Stimulated activated CD8-positive, alpha-beta memory T cell treated with anti-CD3 and anti-CD28 coated beads, Interleukin-7, amount 100 ng/mL, for 48 hours (primary cell): ENCODE measurements at regions not wholly inside any gene's neighbourhood (a gene's known extent, or its start where the extent isn't known, plus 50 kb on each side); places are given as distances from the start of the nearest gene placed in this dataset.

Source experiments
- DNase-seq, 2 donors: peaks; one replicate each; pipeline ENCODE4 v3.0.0-alpha.2; 2020; ENCODE audit warnings: low read depth in 1 of 2; ENCODE audit errors: extremely low read depth in 1 of 2

DNA sequence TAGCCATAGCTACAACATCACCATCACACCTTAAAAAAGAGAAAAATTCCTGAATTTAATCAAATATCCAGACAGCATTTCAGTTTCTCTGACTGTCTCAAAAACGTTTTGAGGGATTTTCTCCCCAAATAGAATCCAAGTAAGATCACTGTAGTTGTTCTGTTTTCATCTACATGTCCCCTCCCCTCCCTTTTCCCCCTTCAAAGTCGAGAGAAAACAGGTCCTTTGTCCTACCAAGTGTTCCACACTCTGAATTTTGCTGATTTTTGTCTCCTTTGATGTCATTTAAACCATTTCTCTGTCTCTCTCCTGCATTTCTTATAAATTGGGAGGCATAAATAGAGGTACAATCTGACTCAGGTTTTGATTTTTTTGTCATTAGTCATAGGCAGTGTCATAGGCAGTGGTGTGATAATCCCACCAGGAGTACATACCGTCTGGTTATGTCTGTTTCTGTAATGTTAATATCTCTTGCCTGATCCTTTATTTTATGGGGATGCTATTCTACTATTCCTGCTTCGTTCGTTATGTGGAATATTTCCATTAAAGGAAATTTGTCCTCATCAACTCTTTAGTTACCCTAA is 348.6 kb downstream of the PTTG2 start:
- DNase-seq = no peak

DNA sequence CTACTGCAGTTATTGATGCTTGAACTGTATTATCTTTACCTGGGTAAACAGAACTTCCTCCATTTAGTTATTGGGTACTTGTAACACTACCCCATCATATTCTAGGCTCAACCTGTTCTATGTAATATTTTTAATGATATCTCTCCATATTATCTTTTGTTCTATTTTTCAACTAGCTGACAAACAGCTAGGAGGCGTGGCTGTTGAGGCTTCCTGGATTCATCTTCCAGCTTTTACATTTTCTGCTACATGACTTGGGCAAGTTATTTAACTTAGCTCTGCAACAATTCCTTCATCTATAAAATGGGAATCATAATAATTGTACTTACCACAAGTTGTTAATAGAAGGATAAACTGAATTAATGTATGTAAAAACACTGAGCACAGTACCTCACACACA is 349.3 kb downstream of the PTTG2 start:
- no peak for DNase-seq

GRCh38 chr4:38310446-38311043 is 350.3 kb downstream of the PTTG2 start:
- DNase-seq = peak; percentile 37 to 70

DNA sequence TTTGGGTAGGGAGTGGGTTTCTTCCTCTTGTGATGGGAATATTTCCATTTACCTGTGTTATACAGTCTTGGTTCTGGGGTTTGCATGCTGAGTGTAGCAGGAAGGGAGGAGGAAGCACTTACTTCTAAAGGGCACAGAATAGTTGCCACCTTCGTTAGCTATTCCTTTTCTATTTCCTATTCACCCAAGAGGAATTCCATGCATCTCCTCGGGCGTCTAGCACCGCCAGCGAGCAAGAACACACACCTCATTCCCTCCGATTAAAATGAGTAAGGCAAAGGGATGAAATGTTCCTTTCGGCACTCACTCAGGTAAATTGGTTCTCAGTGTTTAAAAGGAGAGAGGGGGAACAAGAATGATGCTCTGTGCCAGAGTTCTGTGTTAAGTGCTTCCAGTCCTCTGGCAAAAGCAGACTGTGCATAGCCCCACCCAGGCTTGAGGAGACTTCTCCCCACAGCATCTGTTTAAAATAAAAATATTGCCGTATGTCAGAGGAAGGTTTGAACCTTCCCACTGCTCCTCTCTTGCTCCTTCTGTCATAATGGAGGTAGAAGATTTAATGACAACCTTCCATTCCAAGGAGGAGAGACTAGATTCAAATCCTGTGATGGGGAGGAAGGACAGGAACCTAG is 351.4 kb downstream of the PTTG2 start:
- DNase-seq = no peak

DNA sequence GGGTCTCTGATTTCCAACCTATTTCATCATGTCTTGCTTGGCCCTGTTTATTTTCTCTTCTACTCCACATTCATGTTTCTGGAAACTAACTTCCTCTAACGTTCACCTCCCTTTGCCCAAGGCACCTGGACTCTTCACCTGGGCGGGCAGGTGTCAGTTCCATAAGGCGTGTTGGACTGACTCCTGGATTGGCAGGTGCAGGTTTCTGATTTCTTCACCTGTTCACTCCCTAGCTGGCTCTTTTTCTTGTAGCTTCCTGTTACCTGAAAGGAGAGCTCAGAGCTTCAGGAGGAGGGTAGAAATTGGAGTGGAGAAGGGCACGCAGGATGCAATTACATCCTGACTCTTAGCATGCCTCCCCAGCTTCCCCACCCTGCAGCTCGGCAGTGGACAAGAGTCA is 350.8 kb upstream of the KLF3 start:
- DNase-seq = no peak

- no peak for DNase-seq
These were observed 349.9 kb upstream of the KLF3 start for GRCh38 chr4:38313999-38314561.

GRCh38 chr4:38314663-38315062 is 349.3 kb upstream of the KLF3 start:
- no peak for DNase-seq

DNA sequence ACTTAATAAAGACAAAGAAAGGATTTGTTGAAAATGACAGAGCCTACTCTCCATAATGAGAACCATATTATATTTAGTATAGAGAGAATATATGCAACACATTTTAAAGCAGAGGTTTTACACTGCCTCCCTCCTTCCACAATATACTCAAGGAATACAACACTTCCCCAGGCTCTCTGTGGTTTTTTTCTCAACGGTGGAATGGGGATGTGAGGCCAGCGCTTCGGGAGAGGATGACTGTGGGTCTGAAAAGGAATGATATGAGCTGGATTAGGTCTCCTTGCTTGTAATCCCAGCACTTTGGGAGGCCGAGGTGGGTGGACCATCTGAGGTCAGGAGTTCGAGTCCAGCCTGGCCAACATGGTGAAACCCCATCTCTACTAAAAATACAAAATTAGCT is 348.7 kb upstream of the KLF3 start:
- no peak for DNase-seq

GRCh38 chr4:38316045-38316444 is 348.0 kb upstream of the KLF3 start:
- DNase-seq = no peak

- no peak for DNase-seq
These were observed 346.8 kb upstream of the KLF3 start for GRCh38 chr4:38317041-38317674.

- peak; percentile 52 to 63 for DNase-seq
These were observed 345.1 kb upstream of the KLF3 start for GRCh38 chr4:38318737-38319455.

DNA sequence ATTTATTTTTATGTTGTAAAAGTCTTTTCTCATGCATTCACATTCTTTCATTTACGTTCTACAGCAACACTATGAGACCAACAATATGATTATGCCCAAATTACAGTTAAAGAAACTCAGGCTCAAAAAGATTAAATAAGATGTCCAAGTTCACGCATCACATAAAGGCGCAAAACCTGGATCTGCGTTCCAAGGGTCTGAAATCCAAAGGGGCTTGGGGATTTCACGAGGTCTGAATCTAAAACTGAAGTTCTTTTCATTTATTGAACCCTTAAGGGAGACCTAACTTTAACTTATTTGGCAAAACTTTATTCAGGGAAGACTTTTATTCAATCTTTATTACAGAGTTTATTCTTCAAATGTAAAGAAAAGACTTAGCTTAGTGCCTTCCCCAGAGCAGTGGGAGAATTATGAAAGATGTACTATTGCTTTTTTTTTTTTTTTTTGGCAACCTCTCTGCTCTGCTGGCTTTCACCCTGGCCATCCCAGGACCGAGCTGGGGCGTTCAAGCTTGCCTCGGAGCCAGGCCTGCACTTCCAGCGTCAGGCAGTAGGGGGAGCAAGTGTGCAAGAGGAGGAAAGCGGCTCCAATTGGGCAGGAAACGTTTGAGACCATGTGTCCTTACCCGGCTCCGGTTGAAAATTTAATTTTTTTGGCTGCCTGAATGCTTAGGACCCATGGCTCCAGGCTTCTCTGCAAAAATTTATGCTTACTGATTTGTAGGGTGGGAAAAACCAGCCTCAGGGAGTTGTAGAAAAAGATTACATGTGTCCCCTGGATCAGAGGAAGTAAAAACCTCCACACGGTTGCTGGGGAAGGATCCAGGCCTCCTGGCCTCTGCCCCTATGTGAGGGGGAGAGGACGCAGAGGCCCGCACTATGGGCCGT is 344.3 kb upstream of the KLF3 start:
- peak; percentile 81 to 84 for DNase-seq

GRCh38 chr4:38320343-38320695 is 343.7 kb upstream of the KLF3 start:
- no peak for DNase-seq

GRCh38 chr4:38320833-38321232 is 343.2 kb upstream of the KLF3 start:
- no peak for DNase-seq

- no peak for DNase-seq
These were observed 341.3 kb upstream of the KLF3 start for GRCh38 chr4:38322714-38323113.

- DNase-seq = no peak
These were observed 340.8 kb upstream of the KLF3 start for GRCh38 chr4:38323141-38323641.

GRCh38 chr4:38324861-38325628 is 339.0 kb upstream of the KLF3 start:
- no peak for DNase-seq

DNA sequence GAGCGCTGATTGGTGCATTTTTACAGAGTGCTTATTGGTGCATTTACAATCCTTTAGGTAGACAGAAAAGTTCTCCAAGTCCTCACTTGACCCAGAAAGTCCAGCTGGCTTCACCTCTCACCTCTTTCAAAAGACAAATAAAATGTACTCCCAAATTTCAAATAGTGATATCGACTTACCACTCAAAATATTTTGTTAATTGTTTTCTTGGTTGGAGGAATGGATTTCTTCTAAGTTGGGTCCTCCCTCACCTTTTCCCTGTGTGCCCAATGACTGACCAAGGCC is 338.4 kb upstream of the KLF3 start:
- no peak for DNase-seq

- no peak for DNase-seq
These were observed 337.5 kb upstream of the KLF3 start for GRCh38 chr4:38326499-38326898.

GRCh38 chr4:38327174-38327573 is 336.8 kb upstream of the KLF3 start:
- no peak for DNase-seq
